ENCODE measurements at regions not wholly inside any gene's neighbourhood (a gene's known extent, or its start where the extent isn't known, plus 50 kb on each side); places are given as distances from the start of the nearest gene placed in this dataset.

DNA sequence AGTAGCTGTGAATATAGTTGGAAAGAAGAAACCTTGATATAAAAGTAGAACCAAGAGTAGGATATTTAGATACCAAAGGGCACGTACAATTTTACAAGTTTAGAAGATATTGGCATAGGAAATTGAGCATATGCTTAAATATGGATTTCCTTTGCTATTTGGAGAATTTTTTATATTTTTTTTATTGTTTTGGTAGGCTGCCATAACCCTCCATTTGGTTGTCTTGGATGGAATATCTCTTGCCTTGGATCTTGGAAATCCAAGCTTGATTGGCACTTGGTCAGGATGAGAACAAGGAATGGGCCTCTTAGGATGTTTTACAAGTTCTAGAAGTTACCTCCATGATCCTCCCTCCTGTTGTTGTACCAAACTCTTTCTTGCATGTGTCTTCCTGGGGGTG lies 297.1 kb downstream of the PRL start:
- no peak for ATAC-seq

DNA sequence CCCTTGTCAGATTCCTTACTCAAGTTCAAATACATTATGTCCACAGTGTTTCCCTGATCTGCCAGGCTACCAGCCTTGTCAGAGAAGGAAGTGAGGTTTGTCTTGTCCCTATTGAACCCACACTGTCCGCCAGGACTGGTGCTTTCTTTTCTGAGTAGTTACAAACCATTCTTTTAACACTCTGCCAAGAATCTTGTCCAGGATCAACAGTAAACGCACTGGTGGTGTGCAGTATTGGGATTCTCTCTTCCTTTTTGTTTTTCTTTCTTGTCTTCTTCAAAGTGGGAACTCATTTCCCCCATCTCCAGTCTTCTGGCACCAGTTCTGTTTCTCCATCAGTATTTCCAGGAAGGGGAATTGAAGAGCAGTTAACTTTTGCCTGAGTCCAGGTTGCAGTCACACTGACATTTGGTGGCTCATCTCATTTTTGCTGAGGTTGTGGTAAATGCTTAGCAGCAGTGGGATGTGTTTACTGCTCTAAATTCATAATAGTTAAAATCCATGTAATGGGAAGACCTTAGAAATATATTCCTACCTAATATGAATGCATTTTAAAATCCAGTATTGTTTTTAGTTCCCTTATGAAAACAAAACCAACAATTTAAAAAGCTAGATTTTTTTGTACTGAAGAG lies 295.3 kb downstream of the PRL start:
- no peaks in the 10 kb centered on the region for H3K36me3 ChIP-seq
- ATAC-seq (no peak), FAIRE-seq (no peak), DNase-seq (no peak)
- TF ChIP-seq, protein P1, sequence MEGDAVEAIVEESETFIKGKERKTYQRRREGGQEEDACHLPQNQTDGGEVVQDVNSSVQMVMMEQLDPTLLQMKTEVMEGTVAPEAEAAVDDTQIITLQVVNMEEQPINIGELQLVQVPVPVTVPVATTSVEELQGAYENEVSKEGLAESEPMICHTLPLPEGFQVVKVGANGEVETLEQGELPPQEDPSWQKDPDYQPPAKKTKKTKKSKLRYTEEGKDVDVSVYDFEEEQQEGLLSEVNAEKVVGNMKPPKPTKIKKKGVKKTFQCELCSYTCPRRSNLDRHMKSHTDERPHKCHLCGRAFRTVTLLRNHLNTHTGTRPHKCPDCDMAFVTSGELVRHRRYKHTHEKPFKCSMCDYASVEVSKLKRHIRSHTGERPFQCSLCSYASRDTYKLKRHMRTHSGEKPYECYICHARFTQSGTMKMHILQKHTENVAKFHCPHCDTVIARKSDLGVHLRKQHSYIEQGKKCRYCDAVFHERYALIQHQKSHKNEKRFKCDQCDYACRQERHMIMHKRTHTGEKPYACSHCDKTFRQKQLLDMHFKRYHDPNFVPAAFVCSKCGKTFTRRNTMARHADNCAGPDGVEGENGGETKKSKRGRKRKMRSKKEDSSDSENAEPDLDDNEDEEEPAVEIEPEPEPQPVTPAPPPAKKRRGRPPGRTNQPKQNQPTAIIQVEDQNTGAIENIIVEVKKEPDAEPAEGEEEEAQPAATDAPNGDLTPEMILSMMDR (IDR thresholded peaks at IDR 0.05): no peak
- H3K27ac ChIP-seq: no peak overlapping the region
- no peaks in the 10 kb centered on the region for H3K27me3 ChIP-seq
- intact Hi-C loops (cut with DNase I): no loop called here
- H3K4me1 ChIP-seq: no peaks in the 10 kb centered on the region
- 68 to 74% methylated on average over 2 of the region's 2 CpGs for WGBS, 2 donors
- no peak overlapping the region for H3K4me3 ChIP-seq
- no peaks in the 10 kb centered on the region for H3K9me3 ChIP-seq

More for the DNA sequence above, 297.1 kb downstream of the PRL start:
- Histone ChIP-seq H3K9me3 (no peaks in the 10 kb centered on the region), H3K4me1 (no peaks in the 10 kb centered on the region), H3K4me3 (no peak overlapping the region), H3K27ac (no peak overlapping the region), H3K27me3 (no peaks in the 10 kb centered on the region), H3K36me3 (no peaks in the 10 kb centered on the region)
- no peak for FAIRE-seq
- DNase-seq: no peak
- TF ChIP-seq, protein P1 (IDR thresholded peaks at IDR 0.05): no peak
- WGBS, 2 donors: 48 to 78% methylated on average over 1 of the region's 1 CpG
- intact Hi-C loops (cut with DNase I): no loop called here

DNA sequence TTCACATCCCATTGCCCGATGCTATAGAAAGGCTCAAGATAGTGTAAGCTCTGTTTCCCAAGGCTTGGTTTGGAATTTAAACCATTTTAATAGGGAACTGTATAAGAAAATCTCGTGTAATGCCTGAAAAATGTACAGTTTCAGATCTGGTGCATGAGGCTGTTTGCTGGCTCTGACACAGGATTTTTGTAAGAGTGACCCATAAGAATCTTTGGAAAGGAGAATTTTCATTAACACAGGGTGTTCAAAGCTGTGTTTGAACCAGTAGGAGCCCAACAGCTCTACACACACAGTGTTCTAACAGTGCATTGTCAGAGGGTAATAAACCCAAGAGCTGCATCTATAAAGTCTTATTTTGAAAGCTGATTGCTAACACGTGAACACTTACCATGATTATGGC lies 293.5 kb downstream of the PRL start:
- 59 to 70% methylated on average over 3 of the region's 3 CpGs for WGBS, 2 donors
- intact Hi-C loops (cut with DNase I): no loop called here
- ATAC-seq (no peak), DNase-seq (no peak), FAIRE-seq (no peak)
- Histone ChIP-seq H3K4me3 (no peak overlapping the region), H3K9me3 (no peaks in the 10 kb centered on the region), H3K27ac (no peak overlapping the region), H3K4me1 (no peaks in the 10 kb centered on the region), H3K27me3 (no peaks in the 10 kb centered on the region), H3K36me3 (no peaks in the 10 kb centered on the region)
- TF ChIP-seq, protein P1 (IDR thresholded peaks at IDR 0.05): no peak

DNA sequence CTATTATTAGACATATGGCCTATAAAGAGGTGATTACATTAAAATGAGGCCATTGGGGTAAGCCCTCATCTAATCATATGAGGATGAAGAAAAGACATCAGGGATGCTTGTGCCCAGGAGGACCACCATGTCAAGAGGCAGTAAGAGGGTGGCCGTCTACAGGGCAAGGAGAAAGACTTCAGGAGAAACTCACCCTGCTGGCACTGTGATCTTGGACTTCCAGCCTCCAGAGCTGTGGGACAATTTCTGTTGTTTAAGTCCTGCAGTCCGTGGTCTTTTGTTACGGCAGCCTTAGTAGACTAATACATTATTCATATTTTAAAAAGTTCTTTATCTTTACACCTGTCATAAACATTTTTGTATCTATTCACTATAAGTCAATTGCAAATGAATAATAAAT lies 290.0 kb downstream of the PRL start:
- ATAC-seq (no peak), DNase-seq (no peak), FAIRE-seq (no peak)
- no peak overlapping the region for H3K4me3 ChIP-seq
- H3K27ac ChIP-seq: no peak overlapping the region
- H3K36me3 ChIP-seq: no peaks in the 10 kb centered on the region
- intact Hi-C loops (cut with DNase I): no loop called here
- no peaks in the 10 kb centered on the region for H3K9me3 ChIP-seq
- whole genome bisulfite sequencing, 2 donors: 73 to 77% methylated on average over 3 of the region's 3 CpGs
- TF ChIP-seq, protein P1 (IDR thresholded peaks at IDR 0.05): no peak
- H3K27me3 ChIP-seq: no peaks in the 10 kb centered on the region
- H3K4me1 ChIP-seq: no peaks in the 10 kb centered on the region

DNA sequence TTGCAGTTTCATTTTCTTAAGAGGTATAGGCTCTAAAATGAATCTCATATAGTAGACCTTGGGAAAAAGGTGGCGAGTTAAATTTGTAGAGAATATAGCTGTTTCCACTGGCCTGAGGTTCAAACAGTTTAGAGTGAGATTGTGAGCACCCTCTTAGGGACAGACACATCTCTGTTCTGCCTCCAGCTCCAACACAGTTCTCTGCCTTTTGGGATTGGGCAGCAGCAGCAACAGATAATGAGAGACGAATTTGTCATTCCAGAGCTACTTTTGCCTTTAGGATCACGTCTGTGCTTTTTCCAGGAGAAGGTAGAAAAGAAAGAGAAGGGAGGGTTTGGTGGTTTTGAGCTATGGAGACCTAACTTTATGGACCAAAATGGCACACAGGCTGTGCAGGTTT lies 289.4 kb downstream of the PRL start:
- TF ChIP-seq, protein P1 (IDR thresholded peaks at IDR 0.05): no peak
- intact Hi-C loops (cut with DNase I): no loop called here

More for the DNA sequence above, 289.4 kb downstream of the PRL start:
- Histone ChIP-seq H3K4me3 (no peak overlapping the region), H3K4me1 (no peaks in the 10 kb centered on the region), H3K27me3 (no peaks in the 10 kb centered on the region), H3K27ac (no peak overlapping the region), H3K9me3 (no peaks in the 10 kb centered on the region), H3K36me3 (no peaks in the 10 kb centered on the region)
- FAIRE-seq (no peak), ATAC-seq (no peak), DNase-seq (no peak)
- 61 to 66% methylated on average over 3 of the region's 3 CpGs for WGBS, 2 donors
